ENCODE measurements at regions not wholly inside any gene's neighbourhood (a gene's known extent, or its start where the extent isn't known, plus 50 kb on each side); places are given as distances from the start of the nearest gene placed in this dataset.

- TF ChIP-seq CTCF (conservative IDR thresholded peaks at IDR 0.05; ENCODE audit: low read length) (no peak), EZH2phosphoT487 (IDR thresholded peaks at IDR 0.05; ENCODE audit: borderline replicate concordance) (no peak)
Measured at GRCh38 chr17:70577456-70577855, 408.1 kb downstream of the KCNJ2 start.

Measured in Loucy (cell line).